Bronchial epithelial cell (primary cell): ENCODE measurements at regions not wholly inside any gene's neighbourhood (a gene's known extent, or its start where the extent isn't known, plus 50 kb on each side); places are given as distances from the start of the nearest gene placed in this dataset.

Experiments
- DNase-seq: peaks from one replicate; pipeline ENCODE4 v3.0.0-alpha.2; 2010; ENCODE audit warnings: low read depth
- FAIRE-seq: peaks from 2 replicates; lab custom pipeline; 2011; peaks lifted over from hg19 to GRCh38; lab: Jason Lieb, UNC
- H3K27me3 ChIP-seq: 2 replicates; pipeline ENCODE4 v1.5.1; 2011; ENCODE audit warnings: low read length; ENCODE audit not compliant: control insufficient read depth, insufficient read depth
- H3K36me3 ChIP-seq: 2 replicates; pipeline ENCODE4 v1.5.1; 2011; ENCODE audit warnings: low read length; ENCODE audit not compliant: control insufficient read depth, insufficient read depth
- H3K4me3 ChIP-seq: 2 replicates; pipeline ENCODE4 v1.5.1; 2011; ENCODE audit warnings: mild to moderate bottlenecking, low read depth, low read length, control low read depth
- CTCF ChIP-seq: IDR thresholded peaks from 2 replicates; pipeline ENCODE4 v1.5.1; 2011; ENCODE audit warnings: mild to moderate bottlenecking, moderate library complexity, low read length, control low read depth, inconsistent platforms; ENCODE audit not compliant: insufficient read depth, severe bottlenecking

GRCh38 chr4:159736411-159736810 lies 633.5 kb downstream of the RAPGEF2 start:
- Histone ChIP-seq H3K36me3 (no peaks in the 10 kb centered on the region), H3K27me3 (no peaks in the 10 kb centered on the region), H3K4me3 (no peak overlapping the region)
- no peak for FAIRE-seq
- no peak for DNase-seq
- no peak for TF ChIP-seq CTCF

GRCh38 chr4:159743971-159744370 lies 641.1 kb downstream of the RAPGEF2 start:
- Histone ChIP-seq H3K36me3 (no peaks in the 10 kb centered on the region), H3K4me3 (no peak overlapping the region), H3K27me3 (no peaks in the 10 kb centered on the region)
- FAIRE-seq = no peak
- TF ChIP-seq CTCF = no peak
- no peak for DNase-seq

- DNase-seq (no peak), FAIRE-seq (no peak)
- Histone ChIP-seq H3K36me3 (no peaks in the 10 kb centered on the region), H3K27me3 (no peaks in the 10 kb centered on the region), H3K4me3 (no peak overlapping the region)
- TF ChIP-seq CTCF = no peak
Measured at GRCh38 chr4:159747983-159748382, 645.1 kb downstream of the RAPGEF2 start.

GRCh38 chr4:159748834-159749444 lies 646.1 kb downstream of the RAPGEF2 start:
- no peak for FAIRE-seq
- no peaks in the 10 kb centered on the region for H3K36me3 ChIP-seq
- no peak for TF ChIP-seq CTCF
- H3K4me3 ChIP-seq = no peak overlapping the region
- no peaks in the 10 kb centered on the region for H3K27me3 ChIP-seq
- no peak for DNase-seq

GRCh38 chr4:159757499-159757898 lies 654.6 kb downstream of the RAPGEF2 start:
- TF ChIP-seq CTCF = no peak
- FAIRE-seq (no peak), DNase-seq (no peak)
- Histone ChIP-seq H3K27me3 (no peaks in the 10 kb centered on the region), H3K4me3 (no peak overlapping the region), H3K36me3 (no peaks in the 10 kb centered on the region)

GRCh38 chr4:159758061-159758460 lies 655.2 kb downstream of the RAPGEF2 start:
- FAIRE-seq (no peak), DNase-seq (no peak)
- H3K27me3 ChIP-seq = no peaks in the 10 kb centered on the region
- no peaks in the 10 kb centered on the region for H3K36me3 ChIP-seq
- H3K4me3 ChIP-seq = no peak overlapping the region
- TF ChIP-seq CTCF = no peak
